ENCODE measurements at regions not wholly inside any gene's neighbourhood (a gene's known extent, or its start where the extent isn't known, plus 50 kb on each side); places are given as distances from the start of the nearest gene placed in this dataset.

DNA sequence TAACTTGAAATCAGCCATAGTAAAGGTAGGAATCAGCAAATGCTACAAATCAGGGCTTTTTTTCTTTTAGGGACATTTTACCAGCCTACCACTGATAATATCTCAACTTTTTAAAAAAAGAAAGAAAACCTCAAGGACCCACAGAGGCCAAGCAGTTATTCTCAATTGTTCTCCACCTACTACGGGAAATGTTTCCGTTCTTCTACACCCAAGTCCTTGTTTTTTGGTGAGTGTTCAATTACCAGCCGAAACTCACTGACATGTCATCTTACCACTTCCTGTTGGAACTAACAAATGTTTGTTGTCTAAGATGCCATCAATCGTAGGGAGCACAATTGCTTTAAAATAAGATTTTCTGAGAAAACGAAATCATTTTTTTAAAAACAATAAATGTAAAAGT is 50.2 kb upstream of the CDK1 start:
- DNase-seq = peak; percentile 71

- no peak for DNase-seq
Measured at GRCh38 chr10:60726257-60726656, 52.0 kb upstream of the CDK1 start.

DNA sequence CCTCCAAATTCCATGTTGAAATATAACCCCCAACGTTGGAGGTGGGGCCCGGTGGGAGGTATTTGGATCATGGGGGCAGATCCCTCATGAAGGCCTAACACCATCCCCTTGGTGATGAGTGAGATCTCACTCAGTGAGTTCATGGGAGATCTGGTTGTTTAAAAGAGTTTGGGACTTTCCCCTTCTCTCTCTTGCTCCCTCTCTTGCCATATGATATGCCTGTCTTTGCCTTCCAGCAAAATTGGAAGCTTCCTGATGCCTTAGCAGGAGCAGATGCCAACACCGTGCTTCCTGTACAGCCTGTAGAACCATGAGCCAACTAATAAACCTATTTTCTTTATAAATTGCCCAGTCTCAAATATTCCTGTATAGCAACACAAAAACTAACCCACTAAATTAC is 55.7 kb upstream of the CDK1 start:
- no peak for DNase-seq

DNA sequence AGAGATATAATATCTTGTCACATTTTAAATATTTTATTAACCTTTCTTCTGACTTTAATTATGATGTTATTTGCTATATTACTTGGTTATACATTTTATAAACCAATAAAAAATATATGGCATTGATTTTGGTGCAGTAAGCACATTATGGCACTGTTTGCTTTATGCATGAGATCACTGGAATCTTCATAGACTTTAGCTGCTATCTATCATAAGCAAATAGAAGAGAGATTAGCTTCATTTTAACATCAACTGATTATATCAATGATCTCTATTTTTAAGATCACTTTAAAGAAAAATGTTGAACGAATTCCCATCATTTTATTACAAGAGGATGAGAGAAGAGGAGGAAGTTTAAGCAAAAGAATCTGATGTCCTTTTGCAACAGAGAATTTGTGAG is 58.6 kb upstream of the CDK1 start:
- DNase-seq = no peak

- DNase-seq = no peak
Measured at GRCh38 chr10:60718886-60719285, 59.4 kb upstream of the CDK1 start.

GRCh38 chr10:60717852-60718251 is 60.4 kb upstream of the CDK1 start:
- no peak for DNase-seq

GRCh38 chr10:60714233-60714632 is 64.0 kb upstream of the CDK1 start:
- DNase-seq = peak; percentile 44

DNA sequence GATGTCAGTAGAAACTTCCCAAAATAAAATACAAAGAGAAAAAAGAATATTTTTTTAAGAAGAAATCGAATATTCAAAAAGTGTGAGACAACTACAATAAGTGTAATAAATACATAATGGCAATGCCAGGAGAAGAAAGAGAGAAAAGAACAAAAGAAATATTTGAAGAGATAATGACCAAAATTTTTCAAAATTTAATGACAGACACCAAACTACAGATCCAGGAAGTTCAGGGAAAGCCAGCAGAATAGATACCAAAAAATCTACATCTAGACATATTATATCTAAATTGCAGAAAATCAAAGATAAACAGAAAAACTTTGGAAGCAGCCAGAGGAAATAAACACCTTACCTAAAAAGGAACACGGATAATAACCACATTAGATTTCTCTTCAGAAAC is 66.8 kb upstream of the CDK1 start:
- no peak for DNase-seq

DNA sequence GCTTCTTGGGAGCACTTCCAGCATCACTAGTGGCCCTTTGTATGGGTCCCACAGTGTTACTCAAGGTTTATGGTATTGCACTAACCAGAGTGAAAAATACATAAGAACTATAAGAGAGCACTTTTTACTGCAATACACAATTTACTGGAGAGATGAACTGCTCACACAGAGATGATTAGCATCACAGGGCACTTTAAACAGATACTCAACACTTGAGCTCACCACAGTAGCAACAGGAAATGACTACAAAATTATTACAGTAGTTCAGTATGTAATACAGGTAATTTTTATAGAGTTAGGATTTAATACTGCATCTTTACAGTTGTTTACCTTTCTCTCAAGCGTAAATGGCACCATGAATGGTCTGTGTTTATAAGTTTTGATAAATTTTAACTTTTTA is 68.2 kb upstream of the CDK1 start:
- DNase-seq = no peak

- DNase-seq = no peak
Measured at GRCh38 chr10:60708666-60709065, 69.6 kb upstream of the CDK1 start.

DNA sequence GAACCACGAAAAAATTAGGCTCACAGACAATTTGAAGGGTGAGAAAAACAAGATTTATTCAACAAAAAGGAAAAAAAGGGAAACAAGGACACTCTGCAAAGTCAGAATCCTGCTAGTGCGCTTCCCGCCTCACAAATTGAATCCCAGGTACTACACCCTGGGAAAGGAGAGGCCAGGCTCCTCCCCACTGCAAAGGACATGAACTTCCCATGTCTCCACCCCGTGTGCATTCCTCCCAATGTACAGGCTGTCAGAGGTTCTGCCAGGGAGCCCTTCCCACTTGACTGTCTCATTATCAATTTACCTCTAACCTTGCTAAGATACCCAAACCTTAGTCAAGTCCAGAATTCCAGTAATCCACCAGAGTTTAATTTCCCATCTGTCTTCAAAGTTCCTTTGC is 70.4 kb upstream of the CDK1 start:
- no peak for DNase-seq

- no peak for DNase-seq
Measured at GRCh38 chr10:60706146-60706545, 72.1 kb upstream of the CDK1 start.

DNA sequence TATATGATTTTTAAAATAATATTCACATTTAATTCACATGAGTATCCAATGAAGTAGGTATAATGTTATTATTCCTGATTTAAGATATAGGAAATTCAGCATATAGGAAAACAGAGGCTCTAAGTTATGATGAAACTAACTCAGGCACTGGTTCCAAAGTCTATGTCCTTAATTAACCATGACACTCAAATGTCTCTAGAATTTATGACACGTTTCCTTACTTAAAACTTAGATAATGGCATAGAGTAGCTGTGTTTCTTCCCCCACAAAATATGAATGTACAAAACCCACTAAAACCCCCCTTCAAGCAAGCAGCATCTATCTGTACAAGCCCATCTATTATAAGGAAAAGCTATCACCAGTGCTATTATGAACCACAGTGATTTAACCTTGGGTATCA is 72.9 kb upstream of the CDK1 start:
- DNase-seq = no peak

DNA sequence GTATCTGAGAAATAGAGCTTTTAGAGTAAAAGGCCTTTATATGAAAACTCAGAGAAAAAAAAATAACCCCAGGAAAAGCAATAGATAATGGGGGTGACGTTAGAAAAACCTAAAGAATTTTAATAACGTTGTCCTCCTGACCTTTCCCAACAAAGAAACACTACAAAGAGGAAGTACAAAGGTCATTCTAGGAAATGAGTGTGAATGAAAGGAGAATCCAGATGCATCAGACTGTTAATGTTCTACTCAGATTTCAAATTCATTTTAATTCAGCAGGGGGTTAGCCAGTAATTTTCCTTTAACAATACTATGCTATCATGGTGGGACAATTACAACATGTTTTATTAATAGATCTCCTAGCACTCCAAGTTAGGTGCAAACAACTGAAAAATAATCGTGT is 73.8 kb upstream of the CDK1 start:
- no peak for DNase-seq

GRCh38 chr10:60703266-60704041 is 74.8 kb upstream of the CDK1 start:
- DNase-seq = no peak

GRCh38 chr10:60687679-60688078 is 90.6 kb upstream of the CDK1 start:
- no peak for DNase-seq

DNA sequence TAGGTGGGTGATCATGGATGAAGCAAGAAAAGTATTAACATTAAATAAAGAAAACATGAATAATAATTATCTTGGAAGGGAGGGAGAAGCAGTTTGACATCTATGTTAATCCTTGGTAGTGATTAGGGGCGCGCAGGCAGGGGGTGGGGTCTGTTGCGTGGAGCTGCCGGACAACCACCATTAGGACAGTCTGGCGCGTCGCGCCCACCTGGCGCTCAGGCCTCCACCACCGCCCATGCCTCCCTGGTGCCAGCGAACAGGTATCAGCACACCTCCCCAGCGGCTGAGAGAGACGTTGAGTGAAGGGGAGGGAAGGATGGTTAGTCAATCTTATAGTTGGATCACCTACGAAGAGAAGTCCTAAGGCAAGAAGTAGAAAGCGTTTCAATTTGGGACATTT is 94.2 kb upstream of the CDK1 start:
- no peak for DNase-seq

GRCh38 chr10:60681103-60681502 is 97.2 kb upstream of the CDK1 start:
- DNase-seq = no peak

DNA sequence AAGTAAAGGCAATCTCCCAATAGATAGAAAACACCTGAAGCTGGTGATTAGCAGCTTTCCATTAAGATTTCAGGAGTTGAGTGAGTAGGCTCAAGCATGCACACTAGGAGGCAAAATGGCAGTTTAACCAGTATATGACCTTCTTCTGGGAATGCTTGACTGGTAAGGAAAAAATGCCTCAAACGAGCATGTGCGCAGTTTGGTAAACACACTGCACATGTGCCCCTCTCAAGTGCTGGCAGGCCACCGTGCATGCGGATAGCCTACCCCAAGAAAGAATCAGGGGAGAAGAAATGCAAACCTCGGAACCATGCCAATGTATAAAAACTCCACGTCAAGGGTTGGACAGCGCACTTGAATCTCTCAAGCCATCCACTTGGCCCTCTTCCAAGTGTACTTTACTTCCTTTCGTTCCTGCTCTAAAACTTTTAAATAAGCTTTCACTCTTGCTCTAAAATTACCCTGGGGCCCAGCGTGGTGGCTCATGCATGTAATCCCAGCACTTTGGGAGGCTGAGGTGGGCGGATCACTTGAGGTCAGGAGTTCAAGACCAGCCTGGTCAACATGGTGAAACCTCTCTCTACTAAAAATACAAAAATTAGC is 98.8 kb upstream of the CDK1 start:
- no peak for DNase-seq

DNA sequence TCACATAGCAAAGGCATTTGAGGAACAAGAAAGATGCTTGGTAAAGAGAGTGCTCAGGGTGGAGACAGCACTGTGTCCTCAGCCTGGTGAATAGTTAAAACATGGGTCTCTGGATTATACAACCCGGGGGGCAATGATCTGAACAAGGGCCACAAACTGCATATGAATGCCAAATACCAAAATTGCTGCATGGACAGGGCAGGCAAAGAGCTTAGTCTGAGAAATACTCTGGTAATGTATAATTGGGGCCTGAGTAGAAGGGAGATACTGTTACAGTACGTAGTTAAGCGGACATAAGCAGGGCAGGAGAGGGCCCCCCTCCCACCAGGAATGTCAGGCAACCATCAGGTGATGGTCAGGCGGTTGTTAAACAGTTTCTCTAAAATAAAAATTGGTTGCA is 99.3 kb upstream of the CDK1 start:
- no peak for DNase-seq

DNA sequence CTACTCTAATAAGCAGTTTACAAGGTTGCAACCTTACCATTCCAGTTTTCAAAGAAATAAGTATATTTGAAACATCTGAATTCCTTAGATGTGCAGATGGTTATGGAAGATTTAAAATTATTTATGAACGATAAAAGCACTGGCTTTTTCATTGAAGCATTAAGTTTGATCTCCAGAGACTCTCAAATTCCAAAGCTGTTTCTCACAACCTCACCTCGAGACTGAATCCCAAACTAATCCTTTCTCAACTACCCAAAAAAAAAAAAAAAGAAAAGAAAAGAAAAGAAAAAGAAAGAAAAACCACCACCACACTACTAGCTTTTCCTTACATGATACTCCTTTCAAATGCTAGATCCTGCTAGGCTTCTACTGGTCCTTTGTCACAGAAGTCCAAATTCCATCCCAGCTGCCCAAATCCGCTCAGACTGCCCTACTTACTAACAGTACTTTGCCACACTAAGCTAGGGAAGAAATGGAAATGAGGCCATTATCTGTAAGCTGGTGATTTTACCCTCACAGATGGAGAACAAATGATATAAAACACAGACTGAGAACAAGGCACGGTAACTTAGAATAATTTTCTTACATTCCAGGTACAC is 100.6 kb upstream of the CDK1 start:
- DNase-seq = no peak

GRCh38 chr10:60675236-60675635 is 103.0 kb upstream of the CDK1 start:
- DNase-seq = no peak

- DNase-seq = no peak
Measured at GRCh38 chr10:60669501-60669900, 108.8 kb upstream of the CDK1 start.

DNA sequence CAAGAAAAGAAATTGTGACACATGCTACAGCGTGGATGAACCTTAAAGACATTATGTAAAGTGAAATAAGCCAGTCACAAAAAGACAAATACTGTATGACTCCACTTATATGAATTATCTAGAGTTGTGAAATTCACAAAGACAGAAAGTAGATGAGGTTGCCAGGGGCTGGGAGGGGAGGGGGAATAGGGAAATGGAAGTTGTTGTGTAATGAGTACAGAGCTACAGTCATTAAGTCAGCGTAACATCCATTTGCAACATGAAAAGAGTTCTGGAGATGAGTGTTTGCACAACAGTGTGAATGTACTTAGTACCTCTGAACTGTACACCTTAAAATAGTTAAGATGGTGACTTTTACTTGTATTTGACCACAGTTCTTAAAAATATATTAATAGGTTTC is 112.1 kb upstream of the CDK1 start:
- DNase-seq = peak; percentile 37

DNA sequence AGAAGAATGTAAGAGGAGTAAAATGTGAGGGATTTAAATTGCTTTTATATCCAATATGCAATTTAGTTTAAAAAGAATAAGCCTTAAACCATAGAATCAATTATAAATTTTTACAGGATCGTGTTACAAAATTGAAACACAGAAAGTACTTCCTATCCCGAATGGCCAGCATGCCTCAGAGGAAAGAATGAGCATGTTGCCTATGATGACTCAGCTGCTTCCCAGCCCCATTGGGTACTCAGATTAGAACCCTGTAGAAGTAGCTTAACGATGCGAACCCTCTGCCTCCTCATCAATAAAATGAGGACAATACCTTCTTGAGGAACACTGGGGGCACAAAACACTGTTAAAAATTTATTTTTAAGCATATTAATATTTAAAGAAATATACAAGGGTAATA is 113.4 kb upstream of the CDK1 start:
- DNase-seq = no peak

Measured in activated CD4-positive, alpha-beta T cell treated with anti-CD3 and anti-CD28 coated beads, Interleukin-10, Interleukin-2, amounts not matched to agents 100 ng/mL and 50 ng/mL, durations not matched to agents 16 hours and 8 hours (primary cell).